ENCODE measurements at regions not wholly inside any gene's neighbourhood (a gene's known extent, or its start where the extent isn't known, plus 50 kb on each side); places are given as distances from the start of the nearest gene placed in this dataset.
A peak's percentile ranks its signal among the peaks of the same experiment; 100 is the strongest.
"Not testable (repeated sequence)": the region's sequence is repeated elsewhere in the genome, so short reads cannot be mapped to it uniquely, and the experiment has no call there.

- peak; percentile 57 for DNase-seq
These were observed 681.3 kb downstream of the ADCYAP1 start for GRCh38 chr18:1585881-1586488.

DNA sequence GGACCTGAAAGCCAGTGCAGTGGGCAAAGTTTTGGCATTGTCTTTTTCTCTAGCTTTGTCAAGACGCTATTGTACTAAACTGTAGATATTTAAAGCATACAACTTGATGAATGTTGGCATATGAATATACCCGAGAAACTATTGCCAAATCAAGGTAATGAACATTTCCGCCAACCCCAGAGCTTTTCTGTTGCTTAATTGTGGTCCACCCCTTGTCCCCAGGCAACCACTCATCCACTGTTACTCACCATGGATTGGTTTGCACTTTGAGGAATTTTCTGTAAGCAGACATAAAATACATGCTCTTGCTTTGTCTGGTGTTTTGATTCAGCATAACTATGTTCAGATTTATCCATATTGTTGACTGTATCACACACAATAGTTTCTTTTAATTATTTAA is 688.4 kb downstream of the ADCYAP1 start:
- no peak for DNase-seq

DNA sequence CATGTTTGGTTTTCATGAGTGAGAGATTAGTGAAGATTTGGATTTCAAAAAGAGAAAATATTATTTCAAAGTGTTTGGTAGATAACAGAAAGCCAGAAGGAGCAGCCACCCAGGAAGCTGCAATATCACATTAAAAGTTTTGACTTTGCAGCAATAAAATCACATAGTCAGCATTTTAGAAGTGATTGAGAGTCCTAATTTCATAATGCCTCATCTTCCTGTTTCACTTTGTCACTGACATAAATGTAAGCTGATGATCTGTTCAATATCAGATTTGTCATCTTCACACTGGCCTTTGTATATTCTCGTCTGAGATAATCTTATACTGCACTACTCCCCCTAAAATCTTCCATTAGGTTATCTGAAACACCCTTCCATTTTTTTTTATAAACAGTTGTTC is 690.5 kb downstream of the ADCYAP1 start:
- no peak for DNase-seq

DNA sequence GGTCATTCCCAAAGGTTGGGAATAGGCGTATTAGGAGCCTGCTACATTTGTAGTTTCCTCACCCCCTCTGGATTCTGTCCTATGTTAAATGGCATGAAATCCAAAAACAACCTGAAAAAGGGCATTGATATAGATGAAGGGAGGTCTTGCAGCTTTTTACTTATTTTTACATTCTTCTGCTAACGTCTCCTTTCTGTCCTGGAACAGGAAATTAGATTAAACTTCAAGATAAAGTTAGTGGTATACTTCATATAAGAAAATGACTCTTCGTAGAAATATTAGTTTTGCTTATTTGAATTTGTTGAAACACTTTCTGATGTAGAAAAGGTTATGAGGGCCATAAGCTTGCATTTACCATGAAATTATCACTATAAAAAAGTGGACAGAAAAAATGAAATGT is 694.5 kb downstream of the ADCYAP1 start:
- no peak for DNase-seq

- DNase-seq = peak; percentile 14
These were observed 700.1 kb downstream of the ADCYAP1 start for GRCh38 chr18:1604751-1605150.

GRCh38 chr18:1618364-1618763 is 713.7 kb downstream of the ADCYAP1 start:
- no peak for DNase-seq

DNA sequence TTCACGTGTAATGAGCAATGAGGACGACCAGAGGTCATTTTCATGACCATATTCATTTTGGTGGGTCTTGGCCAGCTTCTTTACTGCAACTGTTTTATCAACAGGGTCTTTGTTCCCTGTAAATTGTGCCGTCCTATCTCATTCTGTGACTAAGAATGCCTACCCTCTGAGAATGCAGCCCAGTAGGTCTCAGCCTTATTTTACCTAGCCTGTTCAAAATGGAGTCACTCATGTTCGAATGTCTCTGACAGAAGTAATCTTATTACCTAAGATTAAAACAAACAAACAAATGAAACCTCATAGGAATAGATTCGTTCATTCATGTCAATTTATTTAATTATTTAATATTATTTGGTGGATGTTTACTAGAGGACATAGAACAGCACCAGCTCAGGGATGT is 714.8 kb downstream of the ADCYAP1 start:
- DNase-seq = no peak

GRCh38 chr18:1624612-1625011 is 719.9 kb downstream of the ADCYAP1 start:
- DNase-seq = no peak

DNA sequence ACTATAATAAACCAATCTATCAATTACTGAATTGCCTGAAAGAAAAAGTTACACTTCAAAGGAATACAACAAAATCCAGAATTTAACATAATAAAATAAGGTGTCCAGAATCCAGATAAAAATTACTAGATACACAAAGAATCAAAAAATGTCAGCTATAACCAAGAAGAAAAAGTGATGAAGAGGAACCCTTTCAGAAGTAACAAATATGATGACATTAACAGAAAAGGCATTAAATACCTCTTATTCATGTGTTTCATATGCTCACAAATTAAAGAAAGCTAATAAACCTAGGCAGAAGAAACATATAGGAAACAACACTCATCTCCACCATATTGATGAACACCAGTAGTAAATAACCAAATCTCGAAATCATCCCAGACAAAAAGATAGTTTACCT is 722.8 kb downstream of the ADCYAP1 start:
- DNase-seq = no peak

- DNase-seq = no peak
These were observed 744.0 kb downstream of the ADCYAP1 start for GRCh38 chr18:1648712-1649111.

GRCh38 chr18:1652018-1652417 is 747.3 kb downstream of the ADCYAP1 start:
- no peak for DNase-seq

DNA sequence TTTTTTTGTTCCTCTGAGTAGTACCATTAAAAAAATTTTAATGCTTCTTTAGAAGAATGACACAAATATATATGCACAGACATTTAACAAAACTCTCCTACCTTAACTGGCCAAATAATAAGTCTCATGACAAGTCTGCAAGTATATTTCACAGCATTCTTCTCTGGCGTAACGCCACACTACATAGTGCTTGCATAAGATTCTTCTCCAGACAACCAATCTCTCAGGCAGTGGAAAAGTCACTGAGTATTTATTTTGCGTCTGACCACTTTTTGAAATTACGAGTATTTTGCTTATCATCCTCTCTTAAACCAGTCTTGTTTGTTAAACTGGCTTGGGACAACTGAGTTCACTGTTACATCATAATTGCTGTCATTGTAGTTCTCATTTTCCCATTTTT is 749.2 kb downstream of the ADCYAP1 start:
- no peak for DNase-seq

DNA sequence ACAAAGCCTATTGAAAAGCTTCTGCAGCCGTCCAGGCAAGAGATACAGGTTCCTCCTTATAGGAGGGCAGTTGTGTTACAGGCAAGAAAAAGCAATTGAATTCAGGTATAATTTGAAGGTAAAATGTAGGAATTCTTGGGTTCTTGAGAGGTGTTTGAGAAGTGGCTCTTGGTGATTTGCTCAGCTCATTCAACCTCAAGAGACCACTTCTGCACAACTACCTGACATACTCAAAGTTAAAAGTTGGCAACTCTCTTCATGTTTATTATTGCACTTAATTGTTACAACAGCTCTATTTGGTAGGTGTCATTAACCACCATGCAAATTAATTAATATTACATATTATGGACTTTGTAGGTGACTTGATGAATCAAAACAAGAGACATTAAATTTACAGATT is 753.2 kb downstream of the ADCYAP1 start:
- no peak for DNase-seq

- DNase-seq = no peak
These were observed 754.4 kb downstream of the ADCYAP1 start for GRCh38 chr18:1658908-1659566.

GRCh38 chr18:1663879-1664705 is 759.4 kb downstream of the ADCYAP1 start:
- DNase-seq = peak; percentile 54

DNA sequence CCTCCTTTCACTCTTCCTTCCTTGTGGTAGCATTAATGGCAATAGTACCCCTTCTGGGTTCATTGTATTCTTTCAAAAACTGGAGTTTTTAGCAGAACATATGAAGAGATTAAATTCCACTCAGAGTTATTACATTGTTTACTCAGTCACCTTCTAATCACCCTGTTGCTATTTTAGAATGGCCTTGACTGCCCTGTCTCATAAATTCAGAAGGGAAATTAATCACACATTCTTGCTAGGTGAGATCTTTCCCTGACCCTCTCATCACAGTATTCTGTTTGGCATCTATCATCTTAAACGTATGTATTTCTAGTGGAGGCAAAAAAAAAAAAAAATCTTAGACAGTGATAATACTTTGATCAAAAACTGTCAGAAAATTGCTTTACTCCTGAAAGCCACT is 760.4 kb downstream of the ADCYAP1 start:
- no peak for DNase-seq

GRCh38 chr18:1668279-1668678 is 763.6 kb downstream of the ADCYAP1 start:
- no peak for DNase-seq

GRCh38 chr18:1671710-1672109 is 767.0 kb downstream of the ADCYAP1 start:
- not testable (repeated sequence) for DNase-seq

DNA sequence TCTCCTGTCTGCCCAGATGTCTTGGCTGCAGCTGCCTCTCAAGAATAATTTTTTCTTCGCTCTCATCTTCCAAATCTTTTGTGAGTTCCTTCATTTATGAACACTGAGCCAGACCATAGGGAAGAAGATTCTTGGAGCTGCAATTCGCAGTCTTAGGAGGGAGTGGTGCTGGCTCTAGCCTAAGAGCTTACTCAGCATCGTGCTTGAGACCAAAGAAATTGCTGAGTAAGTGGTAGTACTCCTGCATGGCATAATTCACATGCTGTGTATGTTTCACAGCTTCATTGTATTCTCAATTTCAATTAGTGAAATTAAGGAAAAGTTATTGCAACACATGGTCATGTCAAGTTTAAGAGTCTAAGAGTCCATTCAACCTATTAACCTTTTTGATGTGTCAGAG is 771.7 kb downstream of the ADCYAP1 start:
- DNase-seq = no peak

- no peak for DNase-seq
These were observed 775.4 kb downstream of the ADCYAP1 start for GRCh38 chr18:1680108-1680507.

GRCh38 chr18:1691863-1692262 is 787.2 kb downstream of the ADCYAP1 start:
- DNase-seq = no peak

DNA sequence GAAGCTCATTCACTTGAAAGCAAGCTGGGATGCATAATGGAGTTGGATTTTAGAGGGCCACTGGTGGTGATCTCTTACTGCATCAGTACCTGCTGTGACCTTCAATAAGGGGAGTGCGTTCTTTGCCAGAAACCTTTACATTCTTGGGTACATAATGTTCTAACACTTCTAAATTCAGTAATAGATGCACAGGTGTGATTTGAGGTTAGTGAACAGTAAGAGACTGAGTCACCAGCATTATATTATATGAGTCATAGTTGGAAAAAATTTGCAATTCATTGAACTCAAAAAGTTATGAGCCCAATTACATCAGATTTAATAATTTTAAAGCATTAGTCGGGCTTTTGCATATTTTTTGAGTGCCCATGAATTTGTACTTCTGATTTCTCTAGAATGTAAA is 803.3 kb downstream of the ADCYAP1 start:
- DNase-seq = no peak

GRCh38 chr18:1710114-1710513 is 805.4 kb downstream of the ADCYAP1 start:
- DNase-seq = no peak

- DNase-seq = no peak
These were observed 827.5 kb downstream of the ADCYAP1 start for GRCh38 chr18:1732143-1732542.

All from eye (tissue), 1 donor.